HG02610 (cell line): ENCODE measurements at regions not wholly inside any gene's neighbourhood (a gene's known extent, or its start where the extent isn't known, plus 50 kb on each side); places are given as distances from the start of the nearest gene placed in this dataset.
A peak's percentile ranks its signal among the peaks of the same experiment; 100 is the strongest.
"Not testable (repeated sequence)": the region's sequence is repeated elsewhere in the genome, so short reads cannot be mapped to it uniquely, and the experiment has no call there.

Source experiments
- ATAC-seq: cut with Tn5 transposase; IDR thresholded peaks from one replicate; pipeline ENCODE4 v1.9.1; 2021; ENCODE audit warnings: mild to moderate bottlenecking, moderate library complexity; ENCODE audit not compliant: unreplicated experiment

DNA sequence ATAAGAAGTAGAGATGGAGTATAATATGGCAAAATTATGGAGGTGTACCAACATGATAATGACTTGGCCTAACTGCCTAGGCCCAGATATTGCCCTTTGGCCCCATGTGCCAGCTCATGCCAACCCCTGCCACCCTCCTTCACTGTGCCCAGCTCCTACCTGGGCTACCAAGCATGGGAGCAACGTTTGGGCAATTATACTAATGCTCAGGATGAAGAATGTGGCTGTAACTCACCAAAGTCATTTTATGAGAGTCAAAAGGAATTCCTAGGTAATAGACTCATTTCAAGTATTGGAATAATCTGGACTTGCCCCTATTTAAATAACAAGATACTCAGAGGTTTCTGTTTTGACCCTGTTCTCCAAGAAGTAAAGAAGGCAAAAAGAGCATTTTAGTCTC, 240.2 kb upstream of the IL12A start:
- ATAC-seq, result no peak

- ATAC-seq, result no peak
Measured at GRCh38 chr3:159749406-159749805, 239.2 kb upstream of the IL12A start.

DNA sequence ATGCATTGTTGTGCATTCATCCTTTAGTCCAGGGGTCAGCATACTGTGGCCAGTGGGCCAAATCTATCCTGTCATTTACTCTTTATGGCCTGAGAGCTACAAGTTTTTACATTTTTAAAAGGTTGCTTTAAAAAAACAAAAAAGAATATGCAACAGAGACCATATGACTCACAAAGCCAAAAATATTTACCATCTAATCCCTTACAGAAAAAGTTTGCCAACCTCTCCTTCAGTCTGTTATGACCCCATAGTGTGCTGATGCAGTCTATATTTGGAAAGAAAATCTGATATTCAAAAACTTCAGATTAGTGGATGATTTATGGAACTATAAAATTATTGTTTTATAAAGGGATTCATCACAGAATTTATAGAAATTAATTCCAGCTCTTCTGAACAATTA, 237.5 kb upstream of the IL12A start:
- no peak for ATAC-seq

GRCh38 chr3:159751752-159752151, 236.9 kb upstream of the IL12A start:
- ATAC-seq, result no peak

- ATAC-seq, result not testable (repeated sequence)
Measured at GRCh38 chr3:159756279-159757207, 232.1 kb upstream of the IL12A start.

DNA sequence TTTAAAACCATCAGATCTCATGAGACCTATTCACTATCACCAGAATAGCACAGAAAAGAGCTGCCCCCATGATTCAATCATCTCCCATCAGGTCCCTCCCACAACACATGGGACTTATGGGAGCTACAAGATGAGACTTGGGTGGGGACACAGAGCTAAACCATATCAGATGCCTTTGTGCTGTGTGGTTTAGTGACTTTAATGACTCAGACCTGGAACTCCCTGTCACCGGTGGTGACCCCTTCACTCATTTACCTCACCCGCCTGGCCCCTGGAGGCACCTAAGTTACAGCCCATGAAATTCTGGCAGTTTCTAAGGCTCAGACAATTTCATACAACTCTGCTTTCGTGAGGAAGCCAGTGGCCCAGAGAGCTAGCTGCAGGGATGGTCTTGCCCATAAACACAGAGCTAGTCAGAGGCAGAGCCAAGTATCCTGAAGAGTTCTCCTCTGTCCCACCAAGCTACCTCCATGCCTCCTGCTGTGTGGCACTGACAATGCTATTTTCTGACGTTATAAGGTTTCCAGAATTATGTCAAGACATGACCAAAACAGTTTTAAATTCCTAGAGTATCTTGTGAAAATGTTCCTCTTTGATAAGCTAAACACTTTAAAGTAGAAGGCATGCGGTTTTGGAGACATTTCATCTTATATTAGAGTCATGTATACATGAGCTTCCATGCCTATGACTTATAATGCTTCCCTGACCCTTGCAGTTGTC, 231.1 kb upstream of the IL12A start:
- ATAC-seq, result no peak

- no peak for ATAC-seq
Measured at GRCh38 chr3:159760046-159760445, 228.6 kb upstream of the IL12A start.

DNA sequence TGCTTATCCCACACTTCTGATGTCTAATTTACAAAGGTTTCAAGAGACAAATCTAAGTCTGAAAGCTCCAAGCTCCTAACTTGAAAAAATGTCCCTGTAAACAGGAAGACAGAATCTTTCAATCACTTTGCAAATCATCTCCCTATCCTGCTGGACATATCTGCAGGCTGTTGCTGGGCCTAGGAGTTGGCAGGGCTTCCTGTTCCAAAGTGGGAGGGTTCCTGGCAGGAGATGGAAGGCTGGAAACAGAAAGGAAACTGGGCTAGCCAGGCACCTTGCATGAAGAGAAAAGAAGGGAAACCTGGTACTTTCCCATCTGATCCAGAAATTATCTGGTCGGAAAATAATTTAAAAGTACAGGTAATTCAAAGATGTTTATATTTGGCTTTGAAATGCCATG, 227.3 kb upstream of the IL12A start:
- no peak for ATAC-seq

- ATAC-seq, result no peak
Measured at GRCh38 chr3:159761848-159762635, 226.6 kb upstream of the IL12A start.

DNA sequence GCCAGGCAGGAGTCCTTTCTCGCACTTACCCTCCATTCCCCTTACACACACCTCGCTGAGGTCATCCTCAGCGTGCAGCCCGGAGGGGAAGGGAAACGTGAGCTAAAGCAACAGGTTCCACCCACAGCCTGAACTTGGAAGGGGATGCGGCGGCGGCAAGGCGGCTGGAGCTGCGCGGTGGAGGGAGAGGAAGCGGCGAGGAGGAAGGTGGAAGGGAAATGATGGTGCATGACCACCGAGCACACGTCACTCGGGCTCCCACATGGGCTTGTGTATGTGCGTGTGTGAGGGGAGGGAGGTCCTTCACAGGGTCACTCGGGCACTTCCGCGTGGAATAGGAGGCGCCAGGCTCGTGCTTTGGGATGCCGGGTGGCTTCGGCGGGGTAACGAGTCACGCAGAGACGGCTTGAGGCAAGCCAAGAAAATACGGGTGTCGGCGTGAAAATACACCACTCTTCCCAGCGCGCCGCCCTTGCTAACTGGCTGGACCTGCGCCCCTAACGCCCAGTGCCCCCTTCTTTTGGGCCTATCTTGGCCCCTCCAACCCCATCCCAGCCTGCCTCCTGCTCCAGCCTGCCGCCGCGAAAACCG, 225.5 kb upstream of the IL12A start:
- peak; percentile 38 for ATAC-seq

GRCh38 chr3:159763602-159764489, 224.8 kb upstream of the IL12A start:
- ATAC-seq, result peak; percentile 62

- no peak for ATAC-seq
Measured at GRCh38 chr3:159764490-159765029, 224.1 kb upstream of the IL12A start.

DNA sequence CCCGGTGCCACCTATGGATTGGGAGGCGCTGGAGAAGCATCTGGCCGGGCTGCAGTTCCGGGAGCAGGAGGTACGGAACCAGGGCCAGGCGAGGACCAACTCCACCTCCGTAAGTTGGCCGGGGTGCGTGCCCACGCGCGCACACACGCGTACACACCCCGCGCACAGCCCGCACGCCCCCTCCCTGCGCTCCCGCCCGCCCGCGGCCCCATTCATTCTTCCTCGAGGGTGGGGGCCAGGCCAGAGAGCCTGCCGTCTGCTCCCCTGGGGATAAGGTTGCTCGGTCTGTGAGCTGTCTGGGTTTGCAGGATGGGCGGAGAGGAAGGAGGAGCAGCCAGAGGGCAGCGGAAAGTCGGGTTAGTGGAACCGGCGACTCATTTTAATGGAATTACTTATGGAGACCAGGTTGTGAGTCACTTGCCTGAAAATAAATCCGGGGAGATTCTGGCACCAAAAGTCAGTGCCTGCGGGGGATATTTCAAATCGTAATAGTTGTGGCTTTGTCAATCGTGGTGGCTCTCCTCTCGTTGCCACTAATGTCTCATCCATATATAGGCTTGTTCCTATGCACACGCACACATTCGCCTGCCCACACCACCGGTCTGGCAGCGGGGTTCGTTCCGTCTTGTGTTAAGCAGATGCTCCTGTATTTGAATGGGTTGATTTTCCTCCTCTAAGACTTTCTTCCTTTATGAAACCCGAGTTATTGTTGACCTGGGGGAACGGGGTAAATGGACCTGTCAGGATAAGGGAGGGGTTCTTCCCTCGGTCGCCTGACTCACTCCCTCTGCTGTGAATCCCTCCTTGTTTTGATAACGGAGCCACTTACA, 223.4 kb upstream of the IL12A start:
- peak; percentile 36 for ATAC-seq

- ATAC-seq, result no peak
Measured at GRCh38 chr3:159765860-159766294, 222.8 kb upstream of the IL12A start.

DNA sequence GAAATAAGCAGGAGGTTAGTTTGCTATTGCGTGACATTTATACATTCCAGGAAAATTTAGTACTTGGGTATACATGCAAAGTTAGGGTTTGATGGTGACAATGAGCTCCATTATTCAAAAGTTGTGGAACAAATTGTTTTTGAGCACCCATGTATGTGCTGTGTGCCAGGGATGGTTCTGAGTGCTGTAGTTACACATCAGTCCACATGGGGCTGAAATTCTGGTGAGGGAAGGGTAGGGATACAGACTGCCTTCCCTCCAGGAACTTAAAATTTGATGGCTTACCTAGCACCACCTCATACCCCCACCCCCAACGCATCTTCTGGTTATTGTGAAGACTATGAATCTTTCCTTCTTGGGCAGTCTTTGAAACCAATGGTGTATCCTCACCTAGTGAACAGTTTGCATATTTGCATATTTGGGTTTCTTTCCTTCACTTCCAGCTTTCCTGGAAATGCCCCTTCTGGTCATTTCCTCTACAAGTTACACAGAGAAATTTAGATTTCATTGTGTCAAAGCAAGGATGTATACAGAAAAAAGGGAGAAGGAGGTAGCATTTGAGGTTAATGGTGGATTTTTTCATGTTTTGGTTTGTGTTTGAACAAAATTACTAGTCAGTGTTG, 222.0 kb upstream of the IL12A start:
- ATAC-seq, result no peak

DNA sequence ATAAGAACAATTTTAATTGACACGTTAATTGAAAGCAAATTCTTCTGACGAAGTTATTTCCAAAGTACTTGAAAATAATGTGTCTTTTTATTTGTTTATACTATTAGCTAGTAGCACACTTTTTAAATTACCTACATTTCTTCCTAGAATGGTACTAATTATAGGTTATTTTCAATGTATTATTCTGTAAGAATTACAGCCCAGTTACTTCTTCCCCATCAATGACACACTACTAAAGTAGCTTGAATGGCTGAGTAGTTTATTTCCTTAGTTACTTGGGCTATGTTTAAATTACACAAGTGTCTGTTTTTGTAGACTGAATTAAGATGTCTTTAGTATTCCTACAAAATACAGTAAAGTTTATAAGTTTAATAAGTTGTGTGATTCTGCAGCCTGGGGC, 217.6 kb upstream of the IL12A start:
- no peak for ATAC-seq

DNA sequence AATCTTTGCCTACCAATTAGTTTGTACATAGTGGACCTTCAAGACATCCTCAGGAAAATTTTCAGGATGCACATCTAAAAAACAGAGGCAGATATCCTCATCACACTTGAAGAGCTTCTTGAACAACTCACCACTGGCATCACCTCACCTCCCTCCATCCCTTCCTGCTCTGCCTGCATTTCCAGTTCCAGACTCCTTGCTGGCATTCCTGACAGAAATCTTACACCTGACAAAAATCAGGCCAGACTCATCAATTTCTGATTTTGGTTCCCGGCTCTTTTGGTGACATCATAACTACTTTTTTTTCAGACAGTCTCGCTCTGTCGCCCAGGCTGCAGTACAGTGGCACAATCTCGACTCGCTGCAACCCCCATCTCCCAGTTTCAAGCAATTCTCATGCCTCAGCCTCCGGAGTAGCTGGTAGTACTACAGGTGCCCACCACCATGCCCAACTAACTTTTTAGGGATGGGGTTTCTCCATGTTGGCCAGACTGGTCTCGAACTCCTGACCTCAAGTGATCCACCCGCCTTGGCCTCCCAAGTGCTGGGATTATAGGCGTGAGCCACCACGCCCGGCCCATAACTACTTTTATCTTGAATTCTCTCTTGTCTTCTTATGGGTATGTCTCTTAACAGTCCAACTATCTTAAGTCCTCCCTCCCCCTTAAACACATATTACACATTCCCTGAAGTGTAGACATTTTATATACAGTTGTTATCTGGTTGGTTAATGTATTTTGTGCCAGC, 216.6 kb upstream of the IL12A start:
- ATAC-seq, result no peak

DNA sequence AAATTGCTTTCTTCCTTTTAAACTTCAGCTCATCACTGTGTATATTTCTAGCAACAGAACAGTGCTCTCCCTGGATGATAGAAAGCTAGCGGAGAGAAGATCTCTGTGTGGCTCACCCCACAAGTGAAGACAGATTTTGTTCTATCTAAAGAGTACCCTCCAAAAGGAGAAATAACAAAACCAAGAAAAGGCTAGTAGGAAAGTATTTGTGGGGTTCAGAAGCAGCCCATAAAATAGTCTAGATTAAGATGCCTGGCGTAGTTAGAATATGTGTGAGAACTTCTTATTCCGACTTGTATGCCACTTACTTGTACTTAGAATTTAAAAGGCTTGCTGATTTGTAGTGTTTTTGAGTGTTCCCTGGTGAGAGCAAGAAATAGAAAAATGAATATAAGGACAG, 214.9 kb upstream of the IL12A start:
- ATAC-seq, result no peak
